Liver (tissue), 3 donors: ENCODE measurements at regions not wholly inside any gene's neighbourhood (a gene's known extent, or its start where the extent isn't known, plus 50 kb on each side); places are given as distances from the start of the nearest gene placed in this dataset.

Source experiments
- CTCF ChIP-seq: fragments of 150-350 bp; IDR thresholded peaks from 2 replicates; pipeline ENCODE4 v1.5.1; 2017; ENCODE audit warnings: improper control_type of control experiment, low read depth, low read length; ENCODE audit not compliant: missing input control
- EGR1 ChIP-seq, 2 donors: IDR thresholded peaks; 2 replicates each; pipeline ENCODE4 v1.6.1; 2016 to 2018; ENCODE audit warnings: antibody characterized with exemption in 2 of 2, low read depth in 2 of 2
- GABPA ChIP-seq, 2 donors: IDR thresholded peaks in 1 of 2; conservative IDR thresholded peaks in 1 of 2; 2 replicates each; pipeline ENCODE4 v1.6.1; 2016; ENCODE audit warnings: antibody characterized with exemption in 2 of 2, mild to moderate bottlenecking in 1 of 2, moderate library complexity in 1 of 2
- RXRA ChIP-seq, 2 donors: IDR thresholded peaks; 2 replicates each; pipeline ENCODE4 v1.6.1; 2017 to 2018; ENCODE audit warnings: antibody characterized with exemption in 2 of 2, mild to moderate bottlenecking in 1 of 2
- SP1 ChIP-seq: IDR thresholded peaks from 2 replicates; pipeline ENCODE4 v1.6.1; 2018; ENCODE audit warnings: antibody characterized with exemption, mild to moderate bottlenecking
- donor health status: healthy.
- donor health status: healthy.

- TF ChIP-seq CTCF (no peak), GABPA (IDR thresholded peaks at IDR 0.05 in 1 of 2, conservative IDR thresholded peaks at IDR 0.05 in 1 of 2) (no peak), SP1 (no peak), RXRA (IDR thresholded peaks at IDR 0.05) (no peak), EGR1 (IDR thresholded peaks at IDR 0.05; ENCODE audit: low read depth in 2 of 2) (no peak)
These were observed 371.6 kb upstream of the MON1B start for GRCh38 chr16:76819226-76819916.
